Mesothelial cell of epicardium (in vitro differentiated cells): ENCODE measurements at regions not wholly inside any gene's neighbourhood (a gene's known extent, or its start where the extent isn't known, plus 50 kb on each side); places are given as distances from the start of the nearest gene placed in this dataset.

ENCODE experiments used
- DNase-seq, 2 experiments: peaks; one replicate each; pipeline ENCODE4 v3.0.0; 2021; ENCODE audit warnings: low spot score in 2 of 2; ENCODE audit not compliant: unreplicated experiment in 2 of 2
- H3K27ac Mint-ChIP-seq: 2 replicates; pipeline ENCODE4 v1.8.0; 2021; ENCODE audit warnings: mixed read lengths
- H3K27me3 Mint-ChIP-seq: 2 replicates; pipeline ENCODE4 v1.8.0; 2021; ENCODE audit warnings: low read depth, mixed read lengths
- H3K36me3 Mint-ChIP-seq: 2 replicates; pipeline ENCODE4 v1.8.0; 2021; ENCODE audit warnings: mixed read lengths
- H3K4me1 Mint-ChIP-seq: 2 replicates; pipeline ENCODE4 v1.8.0; 2021; ENCODE audit warnings: mixed read lengths
- H3K4me3 Mint-ChIP-seq: 2 replicates; pipeline ENCODE4 v1.8.0; 2021; ENCODE audit warnings: mild to moderate bottlenecking, moderate library complexity, mixed read lengths
- H3K9me3 Mint-ChIP-seq: 2 replicates; pipeline ENCODE4 v1.8.0; 2021; ENCODE audit warnings: mixed read lengths
- CTCF ChIP-seq: fragments of 200-600 bp; sonication (generic); IDR thresholded peaks from one replicate; pipeline ENCODE4 v1.5.0; 2021; ENCODE audit warnings: antibody characterized with exemption; ENCODE audit not compliant: unreplicated experiment

GRCh38 chr15:94909510-94909909 is 678.1 kb downstream of the MCTP2 start:
- Mint-ChIP-seq H3K36me3 (peaks cover 24% of the 10 kb centered on the region), H3K27ac (no peak overlapping the region), H3K4me3 (no peak overlapping the region), H3K9me3 (peaks cover 46% of the 10 kb centered on the region), H3K4me1 (no peaks in the 10 kb centered on the region), H3K27me3 (no peaks in the 10 kb centered on the region)
- no peak for TF ChIP-seq CTCF
- no peak for DNase-seq

- peaks cover 50% of the 10 kb centered on the region for H3K9me3 Mint-ChIP-seq
- no peak overlapping the region for H3K4me3 Mint-ChIP-seq
- no peak for TF ChIP-seq CTCF
- no peak overlapping the region for H3K27ac Mint-ChIP-seq
- H3K4me1 Mint-ChIP-seq, result no peaks in the 10 kb centered on the region
- H3K36me3 Mint-ChIP-seq, result peaks cover 24% of the 10 kb centered on the region
- H3K27me3 Mint-ChIP-seq, result no peaks in the 10 kb centered on the region
- no peak for DNase-seq
These were observed 678.8 kb downstream of the MCTP2 start for GRCh38 chr15:94910166-94910565.

- Mint-ChIP-seq H3K27me3 (no peaks in the 10 kb centered on the region), H3K27ac (no peak overlapping the region), H3K9me3 (peaks cover 41% of the 10 kb centered on the region), H3K4me1 (peaks cover 10% of the 10 kb centered on the region), H3K36me3 (peaks cover 16% of the 10 kb centered on the region), H3K4me3 (no peak overlapping the region)
- no peak for TF ChIP-seq CTCF
- no peak for DNase-seq
These were observed 681.4 kb downstream of the MCTP2 start for GRCh38 chr15:94912760-94913159.

- Mint-ChIP-seq H3K4me1 (peaks cover 10% of the 10 kb centered on the region), H3K36me3 (peaks cover 5% of the 10 kb centered on the region), H3K27ac (no peak overlapping the region), H3K9me3 (peaks cover 25% of the 10 kb centered on the region), H3K27me3 (no peaks in the 10 kb centered on the region), H3K4me3 (no peak overlapping the region)
- DNase-seq, result no peak
- TF ChIP-seq CTCF, result no peak
These were observed 685.7 kb downstream of the MCTP2 start for GRCh38 chr15:94917068-94917467.

- Mint-ChIP-seq H3K4me1 (peaks cover 27% of the 10 kb centered on the region), H3K27ac (no peak overlapping the region)
- no peak for TF ChIP-seq CTCF
These were observed 690.6 kb downstream of the MCTP2 start for GRCh38 chr15:94921936-94922335.

GRCh38 chr15:94924057-94924456 is 692.7 kb downstream of the MCTP2 start:
- H3K4me3 Mint-ChIP-seq, result no peak overlapping the region
- no peak for TF ChIP-seq CTCF
- H3K27ac Mint-ChIP-seq, result no peak overlapping the region
- peaks cover 3% of the 10 kb centered on the region for H3K36me3 Mint-ChIP-seq
- peaks cover 8% of the 10 kb centered on the region for H3K9me3 Mint-ChIP-seq
- H3K4me1 Mint-ChIP-seq, result peaks cover 24% of the 10 kb centered on the region
- H3K27me3 Mint-ChIP-seq, result no peaks in the 10 kb centered on the region
- no peak for DNase-seq

More at GRCh38 chr15:94921936-94922335, 690.6 kb downstream of the MCTP2 start:
- no peak for DNase-seq
- H3K4me3 Mint-ChIP-seq, result no peak overlapping the region
- peaks cover 4% of the 10 kb centered on the region for H3K9me3 Mint-ChIP-seq
- no peaks in the 10 kb centered on the region for H3K27me3 Mint-ChIP-seq
- no peaks in the 10 kb centered on the region for H3K36me3 Mint-ChIP-seq
